ENCODE measurements at regions not wholly inside any gene's neighbourhood (a gene's known extent, or its start where the extent isn't known, plus 50 kb on each side); places are given as distances from the start of the nearest gene placed in this dataset.

DNA sequence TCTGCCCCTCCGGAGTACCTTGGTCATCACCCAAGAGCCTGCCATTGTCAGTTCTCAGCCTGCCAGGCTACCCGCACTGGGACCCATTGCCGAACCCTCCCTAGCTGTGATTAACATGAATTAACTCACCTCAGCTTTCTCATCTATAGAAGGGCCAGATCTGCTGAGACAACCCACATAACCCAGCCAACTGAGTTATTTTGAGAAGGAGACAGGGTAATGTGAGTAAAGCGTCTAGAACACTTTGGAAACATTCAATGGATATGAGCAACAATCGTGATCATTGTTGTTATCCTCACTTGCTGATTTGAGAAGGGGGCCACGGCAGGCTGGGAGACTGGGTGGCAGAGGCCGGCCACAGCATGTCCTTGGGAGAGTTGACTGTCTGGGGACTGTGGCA, 196.8 kb downstream of the GLI2 start:
- TF ChIP-seq EGR1 (IDR thresholded peaks at IDR 0.05) = no peak
- TF ChIP-seq YY1 (IDR thresholded peaks at IDR 0.05; ENCODE audit: low read depth) = no peak
- TF ChIP-seq, protein P1, sequence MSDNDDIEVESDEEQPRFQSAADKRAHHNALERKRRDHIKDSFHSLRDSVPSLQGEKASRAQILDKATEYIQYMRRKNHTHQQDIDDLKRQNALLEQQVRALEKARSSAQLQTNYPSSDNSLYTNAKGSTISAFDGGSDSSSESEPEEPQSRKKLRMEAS (IDR thresholded peaks at IDR 0.05) = no peak
- TF ChIP-seq TAF1 (IDR thresholded peaks at IDR 0.05; ENCODE audit: low read depth) = no peak
- TF ChIP-seq ZBTB7A (IDR thresholded peaks at IDR 0.05; ENCODE audit: low read depth) = no peak
- no peak for TF ChIP-seq TEAD4 (IDR thresholded peaks at IDR 0.05)
- TF ChIP-seq CEBPB (IDR thresholded peaks at IDR 0.05) = no peak
- TF ChIP-seq, protein P2, sequence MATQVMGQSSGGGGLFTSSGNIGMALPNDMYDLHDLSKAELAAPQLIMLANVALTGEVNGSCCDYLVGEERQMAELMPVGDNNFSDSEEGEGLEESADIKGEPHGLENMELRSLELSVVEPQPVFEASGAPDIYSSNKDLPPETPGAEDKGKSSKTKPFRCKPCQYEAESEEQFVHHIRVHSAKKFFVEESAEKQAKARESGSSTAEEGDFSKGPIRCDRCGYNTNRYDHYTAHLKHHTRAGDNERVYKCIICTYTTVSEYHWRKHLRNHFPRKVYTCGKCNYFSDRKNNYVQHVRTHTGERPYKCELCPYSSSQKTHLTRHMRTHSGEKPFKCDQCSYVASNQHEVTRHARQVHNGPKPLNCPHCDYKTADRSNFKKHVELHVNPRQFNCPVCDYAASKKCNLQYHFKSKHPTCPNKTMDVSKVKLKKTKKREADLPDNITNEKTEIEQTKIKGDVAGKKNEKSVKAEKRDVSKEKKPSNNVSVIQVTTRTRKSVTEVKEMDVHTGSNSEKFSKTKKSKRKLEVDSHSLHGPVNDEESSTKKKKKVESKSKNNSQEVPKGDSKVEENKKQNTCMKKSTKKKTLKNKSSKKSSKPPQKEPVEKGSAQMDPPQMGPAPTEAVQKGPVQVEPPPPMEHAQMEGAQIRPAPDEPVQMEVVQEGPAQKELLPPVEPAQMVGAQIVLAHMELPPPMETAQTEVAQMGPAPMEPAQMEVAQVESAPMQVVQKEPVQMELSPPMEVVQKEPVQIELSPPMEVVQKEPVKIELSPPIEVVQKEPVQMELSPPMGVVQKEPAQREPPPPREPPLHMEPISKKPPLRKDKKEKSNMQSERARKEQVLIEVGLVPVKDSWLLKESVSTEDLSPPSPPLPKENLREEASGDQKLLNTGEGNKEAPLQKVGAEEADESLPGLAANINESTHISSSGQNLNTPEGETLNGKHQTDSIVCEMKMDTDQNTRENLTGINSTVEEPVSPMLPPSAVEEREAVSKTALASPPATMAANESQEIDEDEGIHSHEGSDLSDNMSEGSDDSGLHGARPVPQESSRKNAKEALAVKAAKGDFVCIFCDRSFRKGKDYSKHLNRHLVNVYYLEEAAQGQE (IDR thresholded peaks at IDR 0.05; ENCODE audit: low read depth) = no peak
- no peak for TF ChIP-seq RAD21 (IDR thresholded peaks at IDR 0.05; ENCODE audit: low read depth)
- TF ChIP-seq NFIC (IDR thresholded peaks at IDR 0.05) = no peak
- TF ChIP-seq FOXM1 (IDR thresholded peaks at IDR 0.05; ENCODE audit: borderline replicate concordance, low read depth) = no peak
- TF ChIP-seq, protein P3, sequence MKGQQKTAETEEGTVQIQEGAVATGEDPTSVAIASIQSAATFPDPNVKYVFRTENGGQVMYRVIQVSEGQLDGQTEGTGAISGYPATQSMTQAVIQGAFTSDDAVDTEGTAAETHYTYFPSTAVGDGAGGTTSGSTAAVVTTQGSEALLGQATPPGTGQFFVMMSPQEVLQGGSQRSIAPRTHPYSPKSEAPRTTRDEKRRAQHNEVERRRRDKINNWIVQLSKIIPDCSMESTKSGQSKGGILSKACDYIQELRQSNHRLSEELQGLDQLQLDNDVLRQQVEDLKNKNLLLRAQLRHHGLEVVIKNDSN (IDR thresholded peaks at IDR 0.05) = no peak
- no peak for TF ChIP-seq CREB1 (IDR thresholded peaks at IDR 0.05; ENCODE audit: low read depth)
- TF ChIP-seq TCF12 (IDR thresholded peaks at IDR 0.05; ENCODE audit: low read depth) = no peak
- no peak for TF ChIP-seq EP300 (IDR thresholded peaks at IDR 0.05; ENCODE audit: borderline replicate concordance)

DNA sequence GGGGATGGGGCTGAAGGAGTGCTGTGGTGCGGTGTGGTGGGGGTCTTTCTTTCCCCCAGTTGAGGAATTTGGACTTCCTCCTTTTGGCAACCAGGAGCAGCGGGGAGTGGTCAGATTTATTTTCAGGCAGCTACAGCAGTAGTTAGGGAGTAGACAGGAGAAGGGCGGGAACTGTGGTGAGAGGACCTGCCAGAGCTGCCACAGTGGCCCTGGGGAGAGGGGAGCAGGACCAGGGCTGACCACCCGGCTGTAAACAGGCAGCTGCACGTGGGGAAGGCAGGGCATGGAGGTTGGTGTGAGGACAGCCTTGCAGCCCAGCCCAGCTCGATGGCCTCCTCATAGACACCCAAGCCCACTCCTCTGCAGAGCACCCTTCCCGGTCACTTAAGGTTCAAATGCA, 197.2 kb downstream of the GLI2 start:
- TF ChIP-seq NFIC (IDR thresholded peaks at IDR 0.05) (no peak), YY1 (IDR thresholded peaks at IDR 0.05; ENCODE audit: low read depth) (no peak), RAD21 (IDR thresholded peaks at IDR 0.05; ENCODE audit: low read depth) (no peak), EGR1 (IDR thresholded peaks at IDR 0.05) (no peak), TCF12 (IDR thresholded peaks at IDR 0.05; ENCODE audit: low read depth) (no peak), EP300 (IDR thresholded peaks at IDR 0.05; ENCODE audit: borderline replicate concordance) (no peak), TAF1 (IDR thresholded peaks at IDR 0.05; ENCODE audit: low read depth) (no peak), FOXM1 (IDR thresholded peaks at IDR 0.05; ENCODE audit: borderline replicate concordance, low read depth) (no peak), CREB1 (IDR thresholded peaks at IDR 0.05; ENCODE audit: low read depth) (no peak), ZBTB7A (IDR thresholded peaks at IDR 0.05; ENCODE audit: low read depth) (no peak), TEAD4 (IDR thresholded peaks at IDR 0.05) (no peak), CEBPB (IDR thresholded peaks at IDR 0.05) (no peak)
- TF ChIP-seq, protein P3 (IDR thresholded peaks at IDR 0.05) = no peak
- TF ChIP-seq, protein P1 (IDR thresholded peaks at IDR 0.05) = no peak
- TF ChIP-seq, protein P2 (IDR thresholded peaks at IDR 0.05; ENCODE audit: low read depth) = no peak

DNA sequence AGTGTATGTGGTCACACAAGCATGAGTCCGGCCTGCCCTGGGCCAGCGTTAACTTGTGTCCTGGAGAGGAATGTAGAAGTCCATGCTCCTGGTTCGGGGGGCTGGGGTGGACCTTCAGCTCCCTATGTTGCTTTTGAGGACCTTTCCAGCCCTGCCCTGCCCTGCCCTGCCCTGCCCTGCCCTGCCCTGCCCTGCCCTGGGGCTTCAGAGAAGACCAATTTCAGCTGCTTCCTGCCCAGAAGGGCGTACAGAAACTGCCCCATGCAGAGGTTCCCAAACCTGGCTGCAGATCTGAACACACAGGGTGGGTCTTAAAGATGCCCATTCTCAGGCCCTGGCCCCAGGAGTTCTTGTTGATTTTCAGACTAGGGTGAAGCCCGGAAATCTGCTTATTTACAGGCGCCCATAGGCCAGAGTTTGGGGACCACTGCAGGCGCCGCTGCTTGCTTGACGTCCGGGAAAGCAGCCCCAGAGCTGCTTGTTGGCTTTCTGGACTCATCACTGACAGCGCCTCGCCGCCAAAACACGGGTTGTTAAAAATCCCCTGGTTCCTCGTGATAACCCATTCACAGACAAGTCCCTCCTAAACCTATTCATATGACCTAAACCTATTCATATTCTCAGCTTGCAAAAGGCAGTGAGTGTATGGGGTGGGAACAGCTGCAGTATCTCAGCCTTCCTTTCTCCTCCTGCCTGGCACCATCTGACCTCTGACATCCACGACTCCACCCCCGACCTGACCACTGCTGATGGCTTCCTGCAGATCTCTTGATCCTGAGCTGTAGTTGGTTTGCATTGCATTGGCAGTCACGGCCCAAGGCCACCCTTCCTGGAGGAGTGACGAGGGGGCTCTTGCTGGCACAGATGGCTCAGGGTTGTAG, 198.3 kb downstream of the GLI2 start:
- TF ChIP-seq ZBTB7A (IDR thresholded peaks at IDR 0.05; ENCODE audit: low read depth) (no peak), CEBPB (IDR thresholded peaks at IDR 0.05) (no peak), EGR1 (IDR thresholded peaks at IDR 0.05) (no peak)

DNA sequence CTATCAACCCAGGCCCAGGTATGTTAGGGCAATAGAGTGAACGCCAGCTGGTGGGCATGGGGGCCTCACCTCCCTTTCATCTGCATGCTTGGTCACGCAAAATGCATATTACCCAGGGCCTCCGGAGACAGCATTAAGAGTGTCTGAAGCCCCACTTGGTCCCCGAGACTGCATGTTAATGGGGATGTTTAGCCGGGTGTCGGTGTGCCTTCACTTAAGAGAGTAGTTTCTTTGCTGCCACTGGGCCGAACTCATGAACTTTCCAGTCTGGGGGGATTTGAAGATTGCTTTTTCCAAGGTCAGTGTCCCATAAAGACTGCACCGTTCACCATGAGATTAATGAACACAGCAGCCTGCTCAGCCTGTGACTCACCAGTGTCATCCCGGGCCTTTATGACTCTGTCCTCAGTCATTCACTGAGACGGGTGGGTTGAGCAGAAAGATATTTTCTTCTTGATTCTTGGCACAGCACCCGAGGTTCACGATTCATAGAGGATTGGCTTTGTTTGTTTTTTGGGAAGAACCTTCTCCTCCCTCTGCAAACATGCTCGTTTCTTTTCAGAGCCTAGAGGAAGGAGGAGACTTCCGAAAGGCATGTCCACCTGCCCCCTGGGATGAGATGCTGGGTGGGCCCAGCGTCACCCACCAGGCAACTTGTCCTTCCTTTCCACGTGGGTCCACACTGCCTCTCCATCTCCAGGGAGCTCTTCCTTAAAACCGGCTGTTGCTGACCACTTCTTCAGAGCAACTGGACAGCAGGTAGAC, 199.1 kb downstream of the GLI2 start:
- TF ChIP-seq EGR1 (IDR thresholded peaks at IDR 0.05) (no peak), NFIC (IDR thresholded peaks at IDR 0.05) (no peak), ZBTB7A (IDR thresholded peaks at IDR 0.05; ENCODE audit: low read depth) (no peak), RAD21 (IDR thresholded peaks at IDR 0.05; ENCODE audit: low read depth) (no peak), CEBPB (IDR thresholded peaks at IDR 0.05) (no peak), CREB1 (IDR thresholded peaks at IDR 0.05; ENCODE audit: low read depth) (no peak), EP300 (IDR thresholded peaks at IDR 0.05; ENCODE audit: borderline replicate concordance) (no peak), FOXM1 (IDR thresholded peaks at IDR 0.05; ENCODE audit: borderline replicate concordance, low read depth) (no peak), TAF1 (IDR thresholded peaks at IDR 0.05; ENCODE audit: low read depth) (no peak), TEAD4 (IDR thresholded peaks at IDR 0.05) (no peak), TCF12 (IDR thresholded peaks at IDR 0.05; ENCODE audit: low read depth) (no peak), YY1 (IDR thresholded peaks at IDR 0.05; ENCODE audit: low read depth) (no peak)
- TF ChIP-seq, protein P2 (IDR thresholded peaks at IDR 0.05; ENCODE audit: low read depth) = no peak
- TF ChIP-seq, protein P1 (IDR thresholded peaks at IDR 0.05) = no peak
- TF ChIP-seq, protein P3 (IDR thresholded peaks at IDR 0.05) = no peak
